HCT116 (cell line): ENCODE measurements at regions not wholly inside any gene's neighbourhood (a gene's known extent, or its start where the extent isn't known, plus 50 kb on each side); places are given as distances from the start of the nearest gene placed in this dataset.

ENCODE experiments used
- ATAC-seq: fragments of 200-7000 bp; cut with Tn5 transposase; 2 replicates; pipeline ENCODE4 v1.9.1; 2020; ENCODE audit warnings: mild to moderate bottlenecking, moderate library complexity
- BruUV-seq: library from RNA; stranded (reverse); fragments of 400-500 nt; replicated peaks from 2 replicates; lab custom pipeline; 2021; lab: Mats Ljungman, UMichigan
- CTCF ChIA-PET: fragments of 300-600 bp; sonication (Branson Sonifier 250); formaldehyde crosslinking; loops from one replicate; lab custom pipeline; 2021; ENCODE audit warnings: antibody characterized with exemption; lab: Charles Lee
- POLR2A ChIA-PET: fragments of 300-600, 350-600 bp; sonication (Branson Sonifier 250); formaldehyde crosslinking; loops from one replicate; lab custom pipeline; 2021; ENCODE audit warnings: antibody characterized with exemption; lab: Charles Lee
- RAD21 ChIA-PET, 2 experiments: fragments of 300-600 bp; sonication (Branson Sonifier 250); formaldehyde crosslinking; loops; one replicate each; lab custom pipeline; 2023; ENCODE audit warnings: low total read pairs in 2 of 2; ENCODE audit not compliant: uncharacterized antibody in 2 of 2, unreplicated experiment in 2 of 2, low non-redundant PET in 1 of 2; lab: Charles Lee
- DNase-seq: peaks from one replicate; pipeline ENCODE4 v3.0.0-alpha.2; 2010; ENCODE audit warnings: low read depth, low spot score
- H2AFZ ChIP-seq: fragments of 200-600 bp; shearing (Covaris generic), sonication (generic); 2 replicates; pipeline ENCODE4 v1.6.1; 2017; ENCODE audit warnings: low read depth, mixed run types, mixed read lengths, antibody characterized with exemption, low read length; ENCODE audit not compliant: poor library complexity, severe bottlenecking
- H3K27ac ChIP-seq: 2 replicates; pipeline ENCODE4 v1.5.1; 2012; ENCODE audit warnings: low read depth, low read length
- H3K27me3 ChIP-seq: fragments of 200-600 bp; sonication (generic); 2 replicates; pipeline ENCODE4 v1.6.1; 2016; ENCODE audit warnings: mixed run types, low read length, mixed read lengths; ENCODE audit not compliant: insufficient read depth
- H3K36me3 ChIP-seq, 2 experiments: fragments of 200-500 bp in 1 of 2; fragments of 200-600 bp in 1 of 2; sonication (Bioruptor generic) in 1 of 2; sonication (generic) in 1 of 2; 2 replicates each; pipeline versions ENCODE4 v1.5.1 to v1.6.1; 2014 to 2016; ENCODE audit warnings: low read length in 2 of 2, inconsistent platforms in 1 of 2, mixed read lengths in 1 of 2, mixed run types in 1 of 2; ENCODE audit not compliant: insufficient read depth in 2 of 2, control insufficient read depth in 1 of 2
- H3K4me1 ChIP-seq, 2 experiments: fragments of 200-600 bp in 1 of 2; sonication (generic) in 1 of 2; 2 replicates each; pipeline versions ENCODE4 v1.5.1 to v1.6.1; 2012 to 2017; ENCODE audit warnings: low read length in 2 of 2, inconsistent platforms in 1 of 2, mild to moderate bottlenecking in 1 of 2, mixed read lengths in 1 of 2, mixed run types in 1 of 2, moderate library complexity in 1 of 2; ENCODE audit not compliant: insufficient read depth in 2 of 2, control insufficient read depth in 1 of 2
- H3K4me2 ChIP-seq: fragments of 200-600 bp; sonication (generic); 2 replicates; pipeline ENCODE4 v1.6.1; 2017; ENCODE audit warnings: mixed run types, low read length, mixed read lengths
- H3K4me3 ChIP-seq, 2 experiments: fragments of 200-600 bp in 1 of 2; sonication (generic) in 1 of 2; replicated peaks in 1 of 2; 2 replicates each; pipeline ENCODE4 v1.5.1; 2011 to 2016; ENCODE audit warnings: low read length in 2 of 2, control low read depth in 1 of 2, low read depth in 1 of 2, mild to moderate bottlenecking in 1 of 2, mixed read lengths in 1 of 2, mixed run types in 1 of 2
- H3K79me2 ChIP-seq: fragments of 200-600 bp; sonication (generic); 2 replicates; pipeline ENCODE4 v1.6.1; 2017; ENCODE audit warnings: mild to moderate bottlenecking, mixed run types, low read length, moderate library complexity, mixed read lengths; ENCODE audit not compliant: insufficient read depth
- H3K9ac ChIP-seq: fragments of 200-600 bp; sonication (generic); 2 replicates; pipeline ENCODE4 v1.6.1; 2016; ENCODE audit warnings: low read length, mixed read lengths
- H3K9me2 ChIP-seq: fragments of 200-600 bp; sonication (generic), shearing (Covaris generic); 2 replicates; pipeline ENCODE4 v1.6.1; 2017; ENCODE audit warnings: mixed run types, mild to moderate bottlenecking, moderate library complexity; ENCODE audit not compliant: insufficient read depth
- H3K9me3 ChIP-seq, 2 experiments: fragments of 200-500 bp in 1 of 2; fragments of 200-600 bp in 1 of 2; sonication (Bioruptor generic) in 1 of 2; sonication (generic) in 1 of 2; 2 replicates each; pipeline ENCODE4 v1.6.1; 2014 to 2017; ENCODE audit warnings: low read length in 2 of 2, mixed read lengths in 2 of 2, inconsistent platforms in 1 of 2, low read depth in 1 of 2, mild to moderate bottlenecking in 1 of 2, mixed run types in 1 of 2, moderate library complexity in 1 of 2; ENCODE audit not compliant: control insufficient read depth in 1 of 2, insufficient read depth in 1 of 2
- H4K20me1 ChIP-seq: fragments of 200-600 bp; sonication (generic), shearing (Covaris generic); 2 replicates; pipeline ENCODE4 v1.6.1; 2017; ENCODE audit warnings: mixed run types, mild to moderate bottlenecking, moderate library complexity; ENCODE audit not compliant: insufficient read depth
- CEBPB ChIP-seq: IDR thresholded peaks from 2 replicates; pipeline ENCODE4 v1.6.1; 2012; ENCODE audit warnings: low read depth
- ELF1 ChIP-seq: IDR thresholded peaks from 2 replicates; pipeline ENCODE4 v1.6.1; 2012; ENCODE audit warnings: low read depth, borderline replicate concordance
- EZH2 ChIP-seq: fragments of 200-600 bp; sonication (generic); IDR thresholded peaks from 2 replicates; pipeline ENCODE4 v1.6.1; 2017; ENCODE audit warnings: antibody characterized with exemption, mixed run types
- EZH2phosphoT487 ChIP-seq: fragments of 200-600 bp; IDR thresholded peaks from 2 replicates; pipeline ENCODE4 v1.6.1; 2018; ENCODE audit warnings: antibody characterized with exemption, borderline replicate concordance
- JUND ChIP-seq: IDR thresholded peaks from 2 replicates; pipeline ENCODE4 v1.6.1; 2012
- POLR2AphosphoS5 ChIP-seq: IDR thresholded peaks from 2 replicates; pipeline ENCODE4 v1.6.1; 2011; ENCODE audit warnings: mild to moderate bottlenecking, low read depth, low read length, moderate library complexity
- RAD21 ChIP-seq: IDR thresholded peaks from 2 replicates; pipeline ENCODE4 v1.6.1; 2012; ENCODE audit warnings: low read depth, mild to moderate bottlenecking
- SP1 ChIP-seq: IDR thresholded peaks from 2 replicates; pipeline ENCODE4 v1.6.1; 2012; ENCODE audit warnings: low read depth
- SRF ChIP-seq: IDR thresholded peaks from 2 replicates; pipeline ENCODE4 v1.6.1; 2012; ENCODE audit warnings: low read depth
- ZFX ChIP-seq: fragments of 450-650 bp; IDR thresholded peaks from 2 replicates; pipeline ENCODE4 v1.6.1; 2017
- ZNF274 ChIP-seq: fragments of 200-500 bp; sonication (Bioruptor generic); IDR thresholded peaks from 2 replicates; pipeline ENCODE4 v1.6.1; 2014; ENCODE audit warnings: mild to moderate bottlenecking, low read depth, low read length, inconsistent platforms
- intact Hi-C: fragments of 100-400 bp; cut with micrococcal nuclease; formaldehyde crosslinking; loops from 2 replicates; pipeline ENCODE4 v1.10.0; 2022

DNA sequence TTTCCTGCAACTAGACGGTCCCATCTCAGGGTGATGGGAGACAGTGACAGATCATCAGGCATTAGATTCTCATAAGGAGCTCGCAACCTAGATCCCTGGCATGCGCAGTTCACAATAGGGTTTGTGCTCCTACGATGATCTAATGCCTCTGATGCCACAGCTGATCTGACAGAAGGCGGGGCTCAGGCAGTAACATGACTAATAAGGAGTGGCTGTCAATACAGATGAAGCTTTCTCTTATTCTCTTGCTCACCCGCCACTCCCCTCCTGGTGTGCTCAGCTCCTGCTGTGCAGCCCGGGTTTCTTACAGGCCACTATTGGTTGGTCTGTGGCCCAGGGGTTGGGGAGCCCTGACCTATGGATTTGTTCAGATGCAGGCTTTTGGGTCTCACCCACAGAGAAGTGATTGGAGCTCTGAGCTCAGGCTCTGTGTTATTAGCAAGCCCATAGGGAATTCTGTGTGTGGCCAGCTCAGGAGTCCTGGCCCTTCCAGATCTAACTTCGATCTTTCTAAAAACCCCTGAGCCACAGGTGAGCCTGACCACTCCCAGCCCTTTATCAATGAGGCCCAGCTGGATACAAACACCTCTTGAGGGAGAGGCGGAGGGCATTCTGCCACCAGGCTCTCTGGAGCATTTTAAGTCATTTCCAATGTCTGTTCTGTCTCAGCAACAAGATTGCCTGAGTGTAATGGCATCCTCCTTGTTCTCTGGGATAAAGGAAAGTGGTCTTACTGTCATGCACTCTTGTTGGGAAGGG lies 351.8 kb downstream of the BUD13 start (continued):
- no peak for TF ChIP-seq JUND
- TF ChIP-seq SRF = no peak
- no peak for TF ChIP-seq ZFX
- TF ChIP-seq, all 23 proteins: peak for 0

DNA sequence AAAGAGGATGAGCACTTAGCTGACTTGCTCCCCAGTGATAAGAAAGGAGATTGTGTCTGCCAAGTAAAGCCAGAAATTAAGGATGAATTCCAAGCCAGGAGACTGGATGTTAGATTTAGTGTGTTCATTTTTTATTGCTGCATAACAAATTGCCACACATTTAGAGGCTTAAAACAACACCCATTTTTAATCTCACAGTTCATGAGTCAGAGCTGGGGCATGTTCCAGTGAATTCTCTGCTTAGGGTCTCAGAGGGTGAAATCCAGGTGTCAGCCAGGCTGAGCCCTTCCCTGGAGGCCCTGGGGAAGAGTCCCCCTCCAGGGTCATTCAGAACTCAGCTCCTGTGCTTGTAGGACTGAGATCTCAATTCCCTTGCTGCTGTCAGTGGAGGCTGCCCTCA lies 352.8 kb downstream of the BUD13 start:
- H3K4me1 ChIP-seq = 0 out of 4 replicates have a peak, but pooled peaks cover 0 to 3% of the 10 kb centered on the region in 2 experiments
- H3K9ac ChIP-seq = no peak overlapping the region
- no peaks in the 10 kb centered on the region for H3K36me3 ChIP-seq
- ATAC-seq = no peak
- RAD21 ChIA-PET = no interaction called here
- intact Hi-C loops = no loop called here
- peaks cover 37% of the 10 kb centered on the region for H3K27me3 ChIP-seq
- BruUV-seq = no TSS peak
- H3K9me2 ChIP-seq = no peaks in the 10 kb centered on the region
- no peaks in the 10 kb centered on the region for H3K79me2 ChIP-seq
- H3K4me2 ChIP-seq = no peak overlapping the region
- CTCF ChIA-PET = no interaction called here
- H2AFZ ChIP-seq = no peak overlapping the region
- POLR2A ChIA-PET = no interaction called here
- no peak overlapping the region for H3K27ac ChIP-seq
- no peak overlapping the region for H3K4me3 ChIP-seq
- no peaks in the 10 kb centered on the region for H4K20me1 ChIP-seq
- no peak for DNase-seq
- no peaks in the 10 kb centered on the region for H3K9me3 ChIP-seq
- TF ChIP-seq EZH2phosphoT487 (no peak), SP1 (no peak), ELF1 (no peak), POLR2AphosphoS5 (no peak), ZNF274 (no peak), RAD21 (no peak), SRF (no peak), JUND (no peak), EZH2 (no peak), CEBPB (no peak)
